ENCODE measurements at regions not wholly inside any gene's neighbourhood (a gene's known extent, or its start where the extent isn't known, plus 50 kb on each side); places are given as distances from the start of the nearest gene placed in this dataset.

DNA sequence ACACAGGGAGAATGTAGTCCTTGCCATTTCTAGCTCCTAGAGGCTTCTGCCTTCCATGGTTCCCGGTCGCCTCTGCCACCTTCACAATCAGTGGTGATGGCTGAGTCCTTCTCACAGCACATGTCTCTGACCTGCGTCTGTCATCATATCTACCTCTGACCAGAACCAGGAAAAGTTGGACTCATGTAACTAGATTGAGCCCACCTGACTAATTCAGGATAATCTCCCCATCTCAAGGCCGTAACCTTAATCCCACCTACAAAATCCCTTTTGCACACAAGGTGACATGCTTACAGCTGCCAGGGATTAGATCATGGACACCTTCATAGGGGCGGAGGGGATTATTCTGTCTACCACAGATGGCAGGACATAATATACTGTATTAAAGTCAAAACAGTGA is 375.6 kb downstream of the ICE1 start (continued):
- TF ChIP-seq ZNF396 (CRISPR knock-in tag; IDR thresholded peaks at IDR 0.05; ENCODE audit: borderline replicate concordance) = no peak
- no peak for TF ChIP-seq NFATC4 (CRISPR knock-in tag; IDR thresholded peaks at IDR 0.05)
- no peak for TF ChIP-seq ZNF232 (CRISPR knock-in tag; IDR thresholded peaks at IDR 0.05)
- TF ChIP-seq, protein P1, sequence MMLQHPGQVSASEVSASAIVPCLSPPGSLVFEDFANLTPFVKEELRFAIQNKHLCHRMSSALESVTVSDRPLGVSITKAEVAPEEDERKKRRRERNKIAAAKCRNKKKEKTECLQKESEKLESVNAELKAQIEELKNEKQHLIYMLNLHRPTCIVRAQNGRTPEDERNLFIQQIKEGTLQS (CRISPR knock-in tag; conservative IDR thresholded peaks at IDR 0.05) = no peak
- TF ChIP-seq, protein P2, sequence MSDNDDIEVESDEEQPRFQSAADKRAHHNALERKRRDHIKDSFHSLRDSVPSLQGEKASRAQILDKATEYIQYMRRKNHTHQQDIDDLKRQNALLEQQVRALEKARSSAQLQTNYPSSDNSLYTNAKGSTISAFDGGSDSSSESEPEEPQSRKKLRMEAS (CRISPR knock-in tag; IDR thresholded peaks at IDR 0.05) = no peak

DNA sequence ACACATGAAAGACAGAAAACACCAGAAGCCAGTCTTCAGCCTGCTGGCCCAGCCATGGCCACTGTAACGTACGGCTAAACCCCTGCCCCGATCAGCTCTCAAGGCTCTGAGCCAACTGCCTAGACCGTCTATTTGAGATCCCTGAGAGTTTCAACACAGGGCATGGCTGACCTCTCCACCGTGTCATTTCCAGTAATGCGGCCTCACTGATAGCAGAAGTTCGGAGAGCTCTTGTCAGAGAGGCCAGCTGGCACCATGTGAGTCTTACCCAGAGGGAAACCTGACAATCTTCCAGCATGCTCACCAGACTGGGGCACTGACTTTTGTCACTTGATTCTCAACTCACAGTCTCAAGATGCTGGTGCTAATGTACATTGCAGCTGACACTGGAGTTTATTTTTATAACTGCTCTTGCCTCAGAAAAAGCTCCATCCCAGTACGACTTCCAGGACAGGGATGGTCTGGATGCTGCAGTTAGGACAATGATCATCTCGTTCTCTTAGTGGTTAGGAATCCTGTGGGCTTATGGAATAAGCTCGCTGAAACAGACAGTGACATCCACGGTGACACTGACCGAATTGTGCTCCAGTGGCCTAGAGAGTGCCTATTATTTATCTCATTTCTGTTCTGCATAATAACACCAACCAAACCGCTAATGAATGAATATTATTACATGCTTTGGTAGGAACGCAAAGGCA is 372.7 kb downstream of the ICE1 start:
- ChIA-PET CTCF (no interaction called here), POLR2A (no interaction called here)
- Mint-ChIP-seq H3K27ac (no peak overlapping the region), H3K27me3 (ENCODE audit: low read depth) (no peaks in the 10 kb centered on the region; the same call in 1 of the 2 replicates), H3K4me3 (no peak overlapping the region), H3K4me1 (peaks cover 12% of the 10 kb centered on the region), H3K36me3 (no peaks in the 10 kb centered on the region), H3K9me3 (no peaks in the 10 kb centered on the region)
- ATAC-seq = no peak
- TF ChIP-seq ZNF671 (CRISPR knock-in tag; IDR thresholded peaks at IDR 0.05) = no peak
- TF ChIP-seq, protein P3, sequence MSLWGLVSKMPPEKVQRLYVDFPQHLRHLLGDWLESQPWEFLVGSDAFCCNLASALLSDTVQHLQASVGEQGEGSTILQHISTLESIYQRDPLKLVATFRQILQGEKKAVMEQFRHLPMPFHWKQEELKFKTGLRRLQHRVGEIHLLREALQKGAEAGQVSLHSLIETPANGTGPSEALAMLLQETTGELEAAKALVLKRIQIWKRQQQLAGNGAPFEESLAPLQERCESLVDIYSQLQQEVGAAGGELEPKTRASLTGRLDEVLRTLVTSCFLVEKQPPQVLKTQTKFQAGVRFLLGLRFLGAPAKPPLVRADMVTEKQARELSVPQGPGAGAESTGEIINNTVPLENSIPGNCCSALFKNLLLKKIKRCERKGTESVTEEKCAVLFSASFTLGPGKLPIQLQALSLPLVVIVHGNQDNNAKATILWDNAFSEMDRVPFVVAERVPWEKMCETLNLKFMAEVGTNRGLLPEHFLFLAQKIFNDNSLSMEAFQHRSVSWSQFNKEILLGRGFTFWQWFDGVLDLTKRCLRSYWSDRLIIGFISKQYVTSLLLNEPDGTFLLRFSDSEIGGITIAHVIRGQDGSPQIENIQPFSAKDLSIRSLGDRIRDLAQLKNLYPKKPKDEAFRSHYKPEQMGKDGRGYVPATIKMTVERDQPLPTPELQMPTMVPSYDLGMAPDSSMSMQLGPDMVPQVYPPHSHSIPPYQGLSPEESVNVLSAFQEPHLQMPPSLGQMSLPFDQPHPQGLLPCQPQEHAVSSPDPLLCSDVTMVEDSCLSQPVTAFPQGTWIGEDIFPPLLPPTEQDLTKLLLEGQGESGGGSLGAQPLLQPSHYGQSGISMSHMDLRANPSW (CRISPR knock-in tag; conservative IDR thresholded peaks at IDR 0.05; ENCODE audit: low read depth) = no peak
- TF ChIP-seq, protein P4, sequence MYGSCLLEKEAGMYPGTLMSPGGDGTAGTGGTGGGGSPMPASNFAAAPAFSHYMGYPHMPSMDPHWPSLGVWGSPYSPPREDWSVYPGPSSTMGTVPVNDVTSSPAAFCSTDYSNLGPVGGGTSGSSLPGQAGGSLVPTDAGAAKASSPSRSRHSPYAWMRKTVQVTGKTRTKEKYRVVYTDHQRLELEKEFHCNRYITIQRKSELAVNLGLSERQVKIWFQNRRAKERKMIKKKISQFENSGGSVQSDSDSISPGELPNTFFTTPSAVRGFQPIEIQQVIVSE (CRISPR knock-in tag; IDR thresholded peaks at IDR 0.05; ENCODE audit: borderline replicate concordance) = no peak
- no peak for TF ChIP-seq OVOL2 (CRISPR knock-in tag; IDR thresholded peaks at IDR 0.05; ENCODE audit: borderline replicate concordance)
- TF ChIP-seq FOXP1 (CRISPR knock-in tag; IDR thresholded peaks at IDR 0.05; ENCODE audit: borderline replicate concordance) = no peak
- TF ChIP-seq TCF7 (CRISPR knock-in tag; IDR thresholded peaks at IDR 0.05; ENCODE audit: low read depth) = no peak
- TF ChIP-seq, protein P5, sequence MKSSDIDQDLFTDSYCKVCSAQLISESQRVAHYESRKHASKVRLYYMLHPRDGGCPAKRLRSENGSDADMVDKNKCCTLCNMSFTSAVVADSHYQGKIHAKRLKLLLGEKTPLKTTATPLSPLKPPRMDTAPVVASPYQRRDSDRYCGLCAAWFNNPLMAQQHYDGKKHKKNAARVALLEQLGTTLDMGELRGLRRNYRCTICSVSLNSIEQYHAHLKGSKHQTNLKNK (CRISPR knock-in tag; IDR thresholded peaks at IDR 0.05) = no peak
- TF ChIP-seq MYBL2 (CRISPR knock-in tag; IDR thresholded peaks at IDR 0.05) = no peak
- TF ChIP-seq, protein P2 (CRISPR knock-in tag; IDR thresholded peaks at IDR 0.05) = no peak
- no peak for TF ChIP-seq NR2C2 (CRISPR knock-in tag; IDR thresholded peaks at IDR 0.05)
- TF ChIP-seq EMX1 (CRISPR knock-in tag; IDR thresholded peaks at IDR 0.05) = no peak
- TF ChIP-seq ZNF263 (CRISPR knock-in tag; IDR thresholded peaks at IDR 0.05; ENCODE audit: low read depth) = no peak
- no peak for TF ChIP-seq MXD4 (CRISPR knock-in tag; IDR thresholded peaks at IDR 0.05; ENCODE audit: borderline replicate concordance)
- TF ChIP-seq, protein P6, sequence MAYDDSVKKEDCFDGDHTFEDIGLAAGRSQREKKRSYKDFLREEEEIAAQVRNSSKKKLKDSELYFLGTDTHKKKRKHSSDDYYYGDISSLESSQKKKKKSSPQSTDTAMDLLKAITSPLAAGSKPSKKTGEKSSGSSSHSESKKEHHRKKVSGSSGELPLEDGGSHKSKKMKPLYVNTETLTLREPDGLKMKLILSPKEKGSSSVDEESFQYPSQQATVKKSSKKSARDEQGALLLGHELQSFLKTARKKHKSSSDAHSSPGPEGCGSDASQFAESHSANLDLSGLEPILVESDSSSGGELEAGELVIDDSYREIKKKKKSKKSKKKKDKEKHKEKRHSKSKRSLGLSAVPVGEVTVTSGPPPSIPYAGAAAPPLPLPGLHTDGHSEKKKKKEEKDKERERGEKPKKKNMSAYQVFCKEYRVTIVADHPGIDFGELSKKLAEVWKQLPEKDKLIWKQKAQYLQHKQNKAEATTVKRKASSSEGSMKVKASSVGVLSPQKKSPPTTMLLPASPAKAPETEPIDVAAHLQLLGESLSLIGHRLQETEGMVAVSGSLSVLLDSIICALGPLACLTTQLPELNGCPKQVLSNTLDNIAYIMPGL (CRISPR knock-in tag; IDR thresholded peaks at IDR 0.05) = no peak
- DNase-seq (ENCODE audit: low spot score) = no peak
